ENCODE measurements at regions not wholly inside any gene's neighbourhood (a gene's known extent, or its start where the extent isn't known, plus 50 kb on each side); places are given as distances from the start of the nearest gene placed in this dataset.
"Not testable (repeated sequence)": the region's sequence is repeated elsewhere in the genome, so short reads cannot be mapped to it uniquely, and the experiment has no call there.

DNA sequence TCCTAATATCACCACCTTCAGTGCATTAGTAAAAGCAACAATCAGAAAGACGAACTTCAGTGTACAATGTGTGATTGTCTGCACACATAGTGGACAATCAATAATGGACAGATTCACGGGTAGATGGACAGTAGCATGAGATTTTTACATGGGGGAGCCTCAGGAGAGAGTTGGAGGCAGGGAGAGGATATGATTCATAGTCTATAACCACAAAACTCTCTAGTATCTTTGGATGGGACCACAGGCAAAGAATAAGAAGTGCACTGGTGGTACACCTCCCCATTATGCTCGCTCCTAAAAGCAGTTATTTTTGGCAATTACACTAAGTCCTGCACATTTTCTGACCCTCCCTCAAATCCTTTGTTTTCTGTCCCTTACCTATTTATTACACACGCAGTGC lies 624.4 kb upstream of the ACTRT1 start:
- H3K36me3 Mint-ChIP-seq (ENCODE audit: unreplicated experiment) = no peaks in the 10 kb centered on the region

GRCh38 chrX:128674326-128675086 lies 622.3 kb upstream of the ACTRT1 start:
- H3K9me3 Mint-ChIP-seq (ENCODE audit: unreplicated experiment); DNase-seq: not testable (repeated sequence)

More for the DNA sequence above, 624.4 kb upstream of the ACTRT1 start:
- no peak for DNase-seq
- Mint-ChIP-seq H3K9me3 (ENCODE audit: unreplicated experiment) (no peaks in the 10 kb centered on the region), H3K4me1 (ENCODE audit: low read depth, unreplicated experiment) (no peaks in the 10 kb centered on the region), H3K4me3 (ENCODE audit: unreplicated experiment) (no peak overlapping the region), H3K27me3 (ENCODE audit: unreplicated experiment) (no peaks in the 10 kb centered on the region), H3K27ac (ENCODE audit: unreplicated experiment) (no peak overlapping the region)
- TF ChIP-seq, protein P1, sequence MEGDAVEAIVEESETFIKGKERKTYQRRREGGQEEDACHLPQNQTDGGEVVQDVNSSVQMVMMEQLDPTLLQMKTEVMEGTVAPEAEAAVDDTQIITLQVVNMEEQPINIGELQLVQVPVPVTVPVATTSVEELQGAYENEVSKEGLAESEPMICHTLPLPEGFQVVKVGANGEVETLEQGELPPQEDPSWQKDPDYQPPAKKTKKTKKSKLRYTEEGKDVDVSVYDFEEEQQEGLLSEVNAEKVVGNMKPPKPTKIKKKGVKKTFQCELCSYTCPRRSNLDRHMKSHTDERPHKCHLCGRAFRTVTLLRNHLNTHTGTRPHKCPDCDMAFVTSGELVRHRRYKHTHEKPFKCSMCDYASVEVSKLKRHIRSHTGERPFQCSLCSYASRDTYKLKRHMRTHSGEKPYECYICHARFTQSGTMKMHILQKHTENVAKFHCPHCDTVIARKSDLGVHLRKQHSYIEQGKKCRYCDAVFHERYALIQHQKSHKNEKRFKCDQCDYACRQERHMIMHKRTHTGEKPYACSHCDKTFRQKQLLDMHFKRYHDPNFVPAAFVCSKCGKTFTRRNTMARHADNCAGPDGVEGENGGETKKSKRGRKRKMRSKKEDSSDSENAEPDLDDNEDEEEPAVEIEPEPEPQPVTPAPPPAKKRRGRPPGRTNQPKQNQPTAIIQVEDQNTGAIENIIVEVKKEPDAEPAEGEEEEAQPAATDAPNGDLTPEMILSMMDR (IDR thresholded peaks at IDR 0.05; ENCODE audit: partially characterized antibody, unreplicated experiment) = no peak

DNA sequence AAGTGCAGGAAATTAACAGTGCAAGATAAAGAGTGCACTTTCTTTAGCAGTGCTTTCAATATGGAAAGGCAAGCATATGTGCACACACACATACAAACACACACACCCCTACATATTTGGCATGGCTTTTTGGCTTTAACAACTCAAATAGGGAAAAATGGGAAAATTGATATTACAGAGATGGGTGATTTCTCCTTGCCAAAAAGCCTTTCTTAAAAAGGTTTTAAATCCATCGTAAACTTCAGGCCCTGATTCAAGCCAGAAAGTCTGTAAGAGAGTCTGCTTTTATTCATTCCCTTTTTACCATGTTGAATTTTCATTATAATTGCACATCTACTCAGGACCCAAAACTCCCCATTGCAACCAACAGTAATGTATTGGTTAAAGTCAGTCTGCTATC lies 612.0 kb upstream of the ACTRT1 start:
- Mint-ChIP-seq H3K4me3 (ENCODE audit: unreplicated experiment) (no peak overlapping the region), H3K9me3 (ENCODE audit: unreplicated experiment) (no peaks in the 10 kb centered on the region), H3K27me3 (ENCODE audit: unreplicated experiment) (peaks cover 1% of the 10 kb centered on the region), H3K27ac (ENCODE audit: unreplicated experiment) (no peak overlapping the region), H3K4me1 (ENCODE audit: low read depth, unreplicated experiment) (no peaks in the 10 kb centered on the region), H3K36me3 (ENCODE audit: unreplicated experiment) (no peaks in the 10 kb centered on the region)
- TF ChIP-seq, protein P1 (IDR thresholded peaks at IDR 0.05; ENCODE audit: partially characterized antibody, unreplicated experiment) = no peak
- no peak for DNase-seq

More at GRCh38 chrX:128674326-128675086, 622.3 kb upstream of the ACTRT1 start:
- H3K4me1 Mint-ChIP-seq (ENCODE audit: low read depth, unreplicated experiment); H3K27ac Mint-ChIP-seq (ENCODE audit: unreplicated experiment); H3K27me3 Mint-ChIP-seq (ENCODE audit: unreplicated experiment); H3K36me3 Mint-ChIP-seq (ENCODE audit: unreplicated experiment); H3K4me3 Mint-ChIP-seq (ENCODE audit: unreplicated experiment): not testable (repeated sequence)

- Mint-ChIP-seq H3K4me1 (ENCODE audit: low read depth, unreplicated experiment) (no peaks in the 10 kb centered on the region), H3K27ac (ENCODE audit: unreplicated experiment) (no peak overlapping the region), H3K27me3 (ENCODE audit: unreplicated experiment) (no peaks in the 10 kb centered on the region), H3K9me3 (ENCODE audit: unreplicated experiment) (no peaks in the 10 kb centered on the region), H3K36me3 (ENCODE audit: unreplicated experiment) (no peaks in the 10 kb centered on the region), H3K4me3 (ENCODE audit: unreplicated experiment) (no peak overlapping the region)
- DNase-seq = no peak
- TF ChIP-seq, protein P1 (IDR thresholded peaks at IDR 0.05; ENCODE audit: partially characterized antibody, unreplicated experiment) = no peak
Observed at GRCh38 chrX:128653524-128654060, 601.4 kb upstream of the ACTRT1 start.

DNA sequence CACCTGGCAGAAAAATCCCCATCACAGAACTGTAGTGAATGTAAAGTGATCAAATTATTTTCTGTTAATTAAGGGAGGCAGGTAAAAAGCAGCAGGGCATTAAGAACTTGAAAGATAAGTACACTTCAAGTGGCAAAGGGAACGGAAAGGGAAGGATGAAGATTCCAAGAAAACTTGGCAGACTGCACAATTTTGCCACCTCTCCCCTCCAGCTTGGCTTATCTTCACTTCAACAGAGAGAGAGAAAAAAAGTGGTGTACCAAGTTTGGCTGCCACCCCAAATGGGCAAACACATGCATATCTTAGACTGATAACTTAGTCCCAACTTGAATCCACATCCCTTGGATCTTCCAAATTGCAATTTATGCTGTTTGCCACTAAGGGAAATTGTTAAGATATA lies 598.1 kb upstream of the ACTRT1 start:
- DNase-seq = no peak
- no peaks in the 10 kb centered on the region for H3K27me3 Mint-ChIP-seq (ENCODE audit: unreplicated experiment)
- no peaks in the 10 kb centered on the region for H3K9me3 Mint-ChIP-seq (ENCODE audit: unreplicated experiment)
- H3K4me3 Mint-ChIP-seq (ENCODE audit: unreplicated experiment) = no peak overlapping the region
- no peak overlapping the region for H3K27ac Mint-ChIP-seq (ENCODE audit: unreplicated experiment)
- no peaks in the 10 kb centered on the region for H3K36me3 Mint-ChIP-seq (ENCODE audit: unreplicated experiment)
- H3K4me1 Mint-ChIP-seq (ENCODE audit: low read depth, unreplicated experiment) = no peaks in the 10 kb centered on the region
- TF ChIP-seq, protein P1 (IDR thresholded peaks at IDR 0.05; ENCODE audit: partially characterized antibody, unreplicated experiment) = no peak
